BLaER1 treated with 17β-estradiol and CSF1 and Interleukin-3, amounts not matched to agents 10 nM and 100 nM (cell line): ENCODE measurements at regions not wholly inside any gene's neighbourhood (a gene's known extent, or its start where the extent isn't known, plus 50 kb on each side); places are given as distances from the start of the nearest gene placed in this dataset.
A peak's percentile ranks its signal among the peaks of the same experiment; 100 is the strongest.

Experiments
- H3K27ac ChIP-seq, 11 experiments: shearing (Covaris generic); formaldehyde crosslinking; 2 replicates each; pipeline ENCODE4 v1.8.1; 2022
- H3K27me3 ChIP-seq, 11 experiments: shearing (Covaris generic); formaldehyde crosslinking; 2 replicates each; pipeline ENCODE4 v1.8.1; 2022
- H3K36me3 ChIP-seq, 11 experiments: shearing (Covaris generic); formaldehyde crosslinking; 2 replicates each; pipeline ENCODE4 v1.8.1; 2022
- H3K4me1 ChIP-seq, 10 experiments: shearing (Covaris generic); formaldehyde crosslinking; 2 replicates each; pipeline ENCODE4 v1.8.1; 2022
- H3K4me2 ChIP-seq, 11 experiments: shearing (Covaris generic); formaldehyde crosslinking; 2 replicates each; pipeline ENCODE4 v1.8.1; 2022
- H3K4me3 ChIP-seq, 10 experiments: shearing (Covaris generic); formaldehyde crosslinking; 2 replicates each; pipeline ENCODE4 v1.8.1; 2022
- H3K9ac ChIP-seq, 11 experiments: shearing (Covaris generic); formaldehyde crosslinking; 2 replicates each; pipeline ENCODE4 v1.8.1; 2022
- H3K9me3 ChIP-seq, 11 experiments: shearing (Covaris generic); formaldehyde crosslinking; replicated peaks in 1 of 11; 2 replicates each; pipeline ENCODE4 v1.8.1; 2022
- H4K20me1 ChIP-seq, 11 experiments: shearing (Covaris generic); formaldehyde crosslinking; 2 replicates each; pipeline ENCODE4 v1.8.1; 2022
- Cebpa-rat ChIP-seq, 11 experiments: shearing (Covaris generic); IDR thresholded peaks; 2 replicates each; pipeline ENCODE4 v1.8.1; 2022

DNA sequence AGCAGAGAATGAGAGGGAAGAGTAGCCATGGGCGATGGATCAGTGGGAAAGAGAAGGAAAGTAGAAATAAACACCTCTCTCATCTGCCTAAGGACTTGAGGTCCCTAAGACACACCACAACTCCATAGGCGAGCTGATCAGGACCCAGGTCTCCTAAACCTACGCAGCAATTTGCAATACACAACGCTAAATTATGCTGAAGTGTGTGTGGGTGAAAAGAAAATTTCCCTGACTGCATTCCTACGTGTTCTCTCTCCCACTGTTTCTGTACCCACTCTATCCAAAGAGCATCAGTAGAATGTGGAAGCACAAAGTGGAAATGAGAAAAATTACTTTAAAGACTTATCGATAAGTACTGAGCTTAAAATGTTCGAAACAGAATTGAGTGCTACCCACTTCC lies 88.9 kb downstream of the RPS29 start:
- TF ChIP-seq Cebpa-rat (IDR thresholded peaks at IDR 0.05), result no peak
- Histone ChIP-seq H3K27ac (no peak overlapping the region), H3K4me1 (peaks cover 8 to 11% (median 9%) of the 10 kb centered on the region in 10 experiments; a peak in 17 of 20 replicates), H4K20me1 (no peaks in the 10 kb centered on the region), H3K9ac (no peak overlapping the region), H3K27me3 (no peaks in the 10 kb centered on the region), H3K9me3 (no peaks in the 10 kb centered on the region), H3K4me2 (no peak overlapping the region), H3K36me3 (no peaks in the 10 kb centered on the region), H3K4me3 (no peak overlapping the region)

DNA sequence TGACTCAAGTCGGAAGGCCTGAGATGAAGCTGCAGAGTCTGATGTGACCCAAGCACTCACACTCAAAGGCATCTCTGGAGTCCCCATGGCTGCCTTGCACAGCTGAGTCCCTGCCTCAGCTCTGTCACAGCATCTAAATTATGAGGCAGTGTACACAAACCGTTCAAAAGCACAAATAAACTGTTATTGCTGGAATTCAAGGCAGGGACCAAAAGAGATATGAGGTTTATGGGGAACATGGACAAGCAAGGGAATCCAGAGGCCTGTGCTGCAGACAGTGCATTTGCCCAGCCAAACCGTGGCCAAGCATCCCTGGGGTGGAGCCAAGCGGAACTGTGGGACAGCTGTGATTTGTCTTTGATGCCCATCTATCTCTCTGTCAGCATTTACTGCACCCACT lies 91.3 kb downstream of the RPS29 start:
- no peaks in the 10 kb centered on the region for H3K4me1 ChIP-seq
- no peak overlapping the region for H3K4me2 ChIP-seq
- H3K4me3 ChIP-seq, result no peak overlapping the region
- H3K9ac ChIP-seq, result no peak overlapping the region
- H3K36me3 ChIP-seq, result no peaks in the 10 kb centered on the region
- H3K27ac ChIP-seq, result no peak overlapping the region
- TF ChIP-seq Cebpa-rat (IDR thresholded peaks at IDR 0.05), result no peak
- no peaks in the 10 kb centered on the region for H3K9me3 ChIP-seq
- no peaks in the 10 kb centered on the region for H3K27me3 ChIP-seq
- no peaks in the 10 kb centered on the region for H4K20me1 ChIP-seq

DNA sequence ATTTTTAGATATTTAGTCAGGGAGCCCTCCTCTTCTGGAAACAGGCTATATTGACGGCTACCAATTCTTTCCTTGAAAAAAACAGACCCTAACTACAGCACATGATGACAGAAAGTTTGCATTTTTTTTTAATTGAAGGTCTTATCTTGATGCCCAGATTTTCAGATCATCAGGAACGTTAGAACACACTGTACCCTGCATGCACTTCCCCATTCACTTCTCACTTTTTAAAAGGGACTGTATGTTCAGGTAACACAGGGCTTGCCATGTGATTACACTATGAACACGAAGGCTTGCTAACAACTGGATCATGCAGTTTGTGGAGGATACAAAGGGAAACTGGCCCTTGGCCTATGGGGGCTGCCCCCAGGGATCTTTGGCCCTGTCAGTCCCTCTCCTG lies 92.6 kb downstream of the RPS29 start:
- Histone ChIP-seq H3K9ac (no peak overlapping the region), H3K9me3 (no peaks in the 10 kb centered on the region), H3K4me2 (no peak overlapping the region), H3K4me1 (no peaks in the 10 kb centered on the region), H4K20me1 (no peaks in the 10 kb centered on the region), H3K27me3 (no peaks in the 10 kb centered on the region), H3K27ac (no peak overlapping the region), H3K36me3 (no peaks in the 10 kb centered on the region), H3K4me3 (no peak overlapping the region)
- no peak for TF ChIP-seq Cebpa-rat (IDR thresholded peaks at IDR 0.05)

GRCh38 chr14:49492151-49492550 lies 94.0 kb downstream of the RPS29 start:
- Histone ChIP-seq H3K4me1 (no peaks in the 10 kb centered on the region), H3K9ac (no peak overlapping the region), H3K27ac (no peak overlapping the region), H3K4me2 (no peak overlapping the region), H3K27me3 (no peaks in the 10 kb centered on the region), H3K9me3 (no peaks in the 10 kb centered on the region), H3K4me3 (no peak overlapping the region), H3K36me3 (no peaks in the 10 kb centered on the region), H4K20me1 (no peaks in the 10 kb centered on the region)
- no peak for TF ChIP-seq Cebpa-rat (IDR thresholded peaks at IDR 0.05)

DNA sequence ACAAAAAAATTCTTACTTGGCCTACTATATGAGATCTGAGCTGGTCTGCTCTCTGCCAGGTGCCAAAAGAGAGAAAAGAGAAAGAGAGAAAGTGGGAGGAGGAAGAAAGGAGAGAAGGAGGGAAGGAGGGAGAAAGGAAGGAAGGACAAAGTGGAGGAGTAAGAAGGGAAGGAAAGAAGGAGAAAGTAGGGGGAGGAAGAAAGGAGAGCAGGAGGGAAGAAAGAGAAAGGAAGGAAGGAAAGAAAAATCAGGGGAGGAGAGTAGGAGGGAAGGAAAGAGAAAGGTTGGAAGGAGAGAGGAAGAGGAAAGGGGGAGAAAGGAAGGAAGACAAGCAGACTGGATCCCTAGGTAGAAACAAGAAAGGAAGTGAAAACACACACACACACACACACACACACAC lies 96.8 kb downstream of the RPS29 start:
- no peaks in the 10 kb centered on the region for H3K9me3 ChIP-seq

GRCh38 chr14:49487238-49487637 lies 98.9 kb downstream of the RPS29 start:
- Histone ChIP-seq H4K20me1 (no peaks in the 10 kb centered on the region), H3K36me3 (no peaks in the 10 kb centered on the region), H3K4me1 (peaks cover 0 to 13% (median 8%) of the 10 kb centered on the region in 10 experiments; a peak in 10 of 20 replicates), H3K27ac (no peak overlapping the region), H3K4me3 (no peak overlapping the region), H3K9ac (no peak overlapping the region), H3K27me3 (no peaks in the 10 kb centered on the region), H3K4me2 (no peak overlapping the region), H3K9me3 (no peaks in the 10 kb centered on the region)
- no peak for TF ChIP-seq Cebpa-rat (IDR thresholded peaks at IDR 0.05)

More for the DNA sequence above, 96.8 kb downstream of the RPS29 start:
- H3K9ac ChIP-seq, result no peak overlapping the region
- no peaks in the 10 kb centered on the region for H3K27me3 ChIP-seq
- H3K4me3 ChIP-seq, result no peak overlapping the region
- no peak overlapping the region for H3K4me2 ChIP-seq
- H4K20me1 ChIP-seq, result no peaks in the 10 kb centered on the region
- H3K36me3 ChIP-seq, result no peaks in the 10 kb centered on the region
- no peak overlapping the region for H3K27ac ChIP-seq
- H3K4me1 ChIP-seq, result no peaks in the 10 kb centered on the region
- no peak for TF ChIP-seq Cebpa-rat (IDR thresholded peaks at IDR 0.05)

- Histone ChIP-seq H3K36me3 (no peaks in the 10 kb centered on the region), H3K9me3 (peaks cover 0 to 16% (median 0%) of the 10 kb centered on the region in 11 experiments; a peak in 5 of 22 replicates), H3K9ac (no peak overlapping the region), H3K4me3 (no peak overlapping the region), H3K27me3 (no peaks in the 10 kb centered on the region), H3K4me1 (peaks cover 0 to 13% (median 8%) of the 10 kb centered on the region in 10 experiments; a peak in 10 of 20 replicates), H3K27ac (no peak overlapping the region), H3K4me2 (no peak overlapping the region), H4K20me1 (no peaks in the 10 kb centered on the region)
- no peak for TF ChIP-seq Cebpa-rat (IDR thresholded peaks at IDR 0.05)
Measured at GRCh38 chr14:49485290-49485689, 100.9 kb downstream of the RPS29 start.

DNA sequence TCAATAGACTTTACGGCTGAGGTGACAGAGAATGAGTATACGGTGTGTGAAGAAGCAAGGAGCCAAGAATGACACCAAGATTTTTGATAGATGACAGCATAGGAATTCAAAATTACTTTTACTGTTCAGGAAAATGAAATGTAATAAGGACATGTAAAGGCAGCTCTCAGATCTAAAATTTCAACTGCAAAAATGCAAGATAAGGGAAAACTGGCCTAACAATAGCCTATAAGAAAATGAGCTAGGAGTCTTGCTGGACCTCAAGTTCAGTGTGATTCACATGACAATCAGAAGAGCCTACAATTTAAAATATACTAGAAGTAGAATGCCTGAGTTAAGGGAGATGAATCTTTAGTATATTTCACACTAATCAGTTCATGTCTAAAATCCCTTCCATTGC lies 102.0 kb downstream of the RPS29 start:
- no peak for TF ChIP-seq Cebpa-rat (IDR thresholded peaks at IDR 0.05)
- Histone ChIP-seq H3K9ac (no peak overlapping the region), H3K27ac (no peak overlapping the region), H3K27me3 (no peaks in the 10 kb centered on the region), H4K20me1 (no peaks in the 10 kb centered on the region), H3K4me1 (peaks cover 0 to 13% (median 8%) of the 10 kb centered on the region in 10 experiments; a peak in 10 of 20 replicates), H3K36me3 (no peaks in the 10 kb centered on the region), H3K4me2 (no peak overlapping the region), H3K9me3 (peaks cover 0 to 19% (median 0%) of the 10 kb centered on the region in 11 experiments; a peak in 5 of 22 replicates), H3K4me3 (no peak overlapping the region)

DNA sequence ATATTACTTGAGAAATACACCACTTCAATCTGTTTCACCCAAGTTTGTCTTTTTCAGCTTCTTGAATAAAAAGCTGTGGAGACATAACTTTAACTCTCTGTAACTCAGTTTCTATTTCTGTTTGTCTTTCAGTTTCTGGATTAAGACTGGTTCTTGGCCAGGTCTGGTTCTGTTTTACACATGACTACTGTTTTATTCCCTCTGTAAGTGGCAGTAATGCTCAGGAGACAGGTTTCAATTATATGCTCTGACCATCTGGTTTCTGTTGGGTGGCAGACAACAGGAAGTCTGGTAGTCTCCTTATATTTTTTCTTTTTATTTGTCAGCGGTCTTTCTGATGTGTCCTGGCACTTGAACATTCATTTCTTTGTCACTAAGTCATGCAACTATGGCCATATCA lies 102.9 kb downstream of the RPS29 start:
- Histone ChIP-seq H3K27ac (no peak overlapping the region), H3K9me3 (peaks cover 0 to 19% (median 0%) of the 10 kb centered on the region in 11 experiments; a peak in 5 of 22 replicates), H3K36me3 (no peaks in the 10 kb centered on the region), H3K4me2 (0 out of 22 replicates have a peak overlapping the region, but pooled peaks of 5 of the 11 experiments have one; percentile 2 to 11 (median 4)), H3K4me3 (no peak overlapping the region), H3K9ac (no peak overlapping the region), H4K20me1 (no peaks in the 10 kb centered on the region), H3K27me3 (no peaks in the 10 kb centered on the region), H3K4me1 (peaks cover 0 to 13% (median 8%) of the 10 kb centered on the region in 10 experiments; a peak in 10 of 20 replicates)
- TF ChIP-seq Cebpa-rat (IDR thresholded peaks at IDR 0.05), result no peak

- H3K4me2 ChIP-seq, result no peak overlapping the region
- TF ChIP-seq Cebpa-rat (IDR thresholded peaks at IDR 0.05), result no peak
- H4K20me1 ChIP-seq, result no peaks in the 10 kb centered on the region
- no peak overlapping the region for H3K27ac ChIP-seq
- H3K9me3 ChIP-seq, result peaks cover 0 to 19% (median 0%) of the 10 kb centered on the region in 11 experiments; a peak in 5 of 22 replicates
- no peaks in the 10 kb centered on the region for H3K27me3 ChIP-seq
- no peaks in the 10 kb centered on the region for H3K36me3 ChIP-seq
- H3K4me3 ChIP-seq, result no peak overlapping the region
- no peak overlapping the region for H3K9ac ChIP-seq
- H3K4me1 ChIP-seq, result peaks cover 0 to 13% (median 8%) of the 10 kb centered on the region in 10 experiments; a peak in 10 of 20 replicates
Measured at GRCh38 chr14:49480979-49481498, 105.1 kb downstream of the RPS29 start.
